ENCODE measurements at regions not wholly inside any gene's neighbourhood (a gene's known extent, or its start where the extent isn't known, plus 50 kb on each side); places are given as distances from the start of the nearest gene placed in this dataset.

- Histone ChIP-seq H4K20me1 (ENCODE audit: insufficient read depth) (no peaks in the 10 kb centered on the region), H3F3A (ENCODE audit: insufficient read depth, low read depth) (no peaks in the 10 kb centered on the region), H3K4me1 (replicated peaks; ENCODE audit: insufficient read depth) (no peaks in the 10 kb centered on the region), H2AFZ (no peak overlapping the region), H3K9me2 (ENCODE audit: insufficient read depth) (no peaks in the 10 kb centered on the region; the same call in 1 of the 2 replicates), H3K79me2 (ENCODE audit: low read depth) (no peaks in the 10 kb centered on the region), H3K4me2 (no peak overlapping the region), H3K9me3 (ENCODE audit: insufficient read depth, low read depth) (peaks cover 4% of the 10 kb centered on the region; the same call in 1 of the 2 replicates), H3K4me3 (no peak overlapping the region), H3K27ac (no peak overlapping the region), H3K36me3 (ENCODE audit: low read depth) (no peaks in the 10 kb centered on the region), H3K27me3 (ENCODE audit: insufficient read depth, low read depth) (peaks cover 68% of the 10 kb centered on the region)
- intact Hi-C loops (cut with micrococcal nuclease; ENCODE audit: unreplicated experiment), result no loop called here
- TF ChIP-seq EZH2 (IDR thresholded peaks at IDR 0.05; ENCODE audit: low read depth), result no peak
- TF ChIP-seq CTCF (conservative IDR thresholded peaks at IDR 0.05), result no peak
- POLR2A ChIA-PET (ENCODE audit: unreplicated experiment), result no interaction called here
- DNase-seq, result no peak
- CTCF ChIA-PET, result no interaction called here
- no TSS peak for BruUV-seq (replicated peaks)
Measured at GRCh38 chr18:76307293-76307690, 187.8 kb downstream of the ZNF516 start.

GRCh38 chr18:76306685-76307292, 188.3 kb downstream of the ZNF516 start:
- Histone ChIP-seq H3F3A (ENCODE audit: insufficient read depth, low read depth) (no peaks in the 10 kb centered on the region), H2AFZ (no peak overlapping the region), H3K36me3 (ENCODE audit: low read depth) (no peaks in the 10 kb centered on the region), H3K4me2 (no peak overlapping the region), H4K20me1 (ENCODE audit: insufficient read depth) (no peaks in the 10 kb centered on the region), H3K27ac (no peak overlapping the region), H3K9me2 (ENCODE audit: insufficient read depth) (no peaks in the 10 kb centered on the region; the same call in 1 of the 2 replicates), H3K79me2 (ENCODE audit: low read depth) (no peaks in the 10 kb centered on the region), H3K27me3 (ENCODE audit: insufficient read depth, low read depth) (peaks cover 69% of the 10 kb centered on the region), H3K4me1 (replicated peaks; ENCODE audit: insufficient read depth) (no peaks in the 10 kb centered on the region), H3K4me3 (no peak overlapping the region), H3K9me3 (ENCODE audit: insufficient read depth, low read depth) (peaks cover 4% of the 10 kb centered on the region; the same call in 1 of the 2 replicates)
- ChIA-PET POLR2A (ENCODE audit: unreplicated experiment) (no interaction called here), CTCF (no interaction called here)
- TF ChIP-seq CTCF (conservative IDR thresholded peaks at IDR 0.05) (no peak; the same call in 1 of the 2 replicates), EZH2 (IDR thresholded peaks at IDR 0.05; ENCODE audit: low read depth) (no peak)
- intact Hi-C loops (cut with micrococcal nuclease; ENCODE audit: unreplicated experiment), result no loop called here
- no TSS peak for BruUV-seq (replicated peaks)
- no peak for DNase-seq

DNA sequence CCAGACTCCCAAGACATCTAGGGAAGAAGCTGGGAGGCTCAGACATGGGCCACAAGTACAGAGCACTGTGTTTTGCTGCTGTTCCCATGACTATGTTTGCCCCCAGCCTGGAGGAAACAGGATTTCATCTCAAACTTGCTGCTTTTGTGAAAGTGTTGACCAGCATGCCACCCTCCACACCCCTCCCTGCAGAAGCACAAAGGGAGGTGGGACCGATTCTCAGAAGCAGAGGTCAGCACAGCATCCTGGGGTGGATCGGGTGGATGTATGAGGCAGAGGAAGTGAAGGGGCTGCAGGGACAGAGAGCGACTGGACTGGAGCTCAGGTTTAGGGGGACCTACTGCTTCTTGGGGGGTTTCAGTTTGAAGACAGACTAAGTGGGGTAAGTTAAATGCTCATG, 209.2 kb downstream of the ZNF516 start:
- intact Hi-C loops (cut with micrococcal nuclease; ENCODE audit: unreplicated experiment), result no loop called here
- ChIA-PET CTCF (no interaction called here), POLR2A (ENCODE audit: unreplicated experiment) (no interaction called here)
- H4K20me1 ChIP-seq (ENCODE audit: insufficient read depth), result no peaks in the 10 kb centered on the region
- H3F3A ChIP-seq (ENCODE audit: insufficient read depth, low read depth), result no peaks in the 10 kb centered on the region
- H3K36me3 ChIP-seq (ENCODE audit: low read depth), result no peaks in the 10 kb centered on the region
- no peaks in the 10 kb centered on the region for H3K79me2 ChIP-seq (ENCODE audit: low read depth)
- no peaks in the 10 kb centered on the region for H3K4me1 ChIP-seq (replicated peaks; ENCODE audit: insufficient read depth)
- H3K4me2 ChIP-seq, result no peak overlapping the region
- H3K27me3 ChIP-seq (ENCODE audit: insufficient read depth, low read depth), result peaks cover 58% of the 10 kb centered on the region
- no peak for DNase-seq
- no peak overlapping the region for H3K27ac ChIP-seq
- H3K4me3 ChIP-seq, result no peak overlapping the region
- BruUV-seq (replicated peaks), result no TSS peak
- H2AFZ ChIP-seq, result no peak overlapping the region
- peaks cover 3% of the 10 kb centered on the region; the same call in 1 of the 2 replicates for H3K9me3 ChIP-seq (ENCODE audit: insufficient read depth, low read depth)
- TF ChIP-seq EZH2 (IDR thresholded peaks at IDR 0.05; ENCODE audit: low read depth) (no peak), CTCF (conservative IDR thresholded peaks at IDR 0.05) (no peak)
- no peaks in the 10 kb centered on the region for H3K9me2 ChIP-seq (ENCODE audit: insufficient read depth)
